Upper lobe of right lung (tissue), 1 donor: ENCODE measurements at regions not wholly inside any gene's neighbourhood (a gene's known extent, or its start where the extent isn't known, plus 50 kb on each side); places are given as distances from the start of the nearest gene placed in this dataset.
"Not testable (repeated sequence)": the region's sequence is repeated elsewhere in the genome, so short reads cannot be mapped to it uniquely, and the experiment has no call there.

Source experiments
- ATAC-seq: fragments of 200-7000 bp; cut with Tn5 transposase; one replicate; pipeline ENCODE4 v1.9.1; 2020; ENCODE audit warnings: mild to moderate bottlenecking, moderate library complexity
- DNase-seq: peaks from one replicate; pipeline ENCODE4 v3.0.0-alpha.2; 2020
- H3K27ac ChIP-seq: fragments of 200-600 bp; one replicate; pipeline ENCODE4 v1.8.0; 2022
- H3K27me3 ChIP-seq: fragments of 200-600 bp; one replicate; pipeline ENCODE4 v1.8.0; 2022; ENCODE audit warnings: mild to moderate bottlenecking
- H3K36me3 ChIP-seq: fragments of 200-600 bp; one replicate; pipeline ENCODE4 v1.8.0; 2022
- H3K4me1 ChIP-seq: fragments of 200-600 bp; one replicate; pipeline ENCODE4 v1.8.0; 2022
- H3K4me3 ChIP-seq: fragments of 200-600 bp; one replicate; pipeline ENCODE4 v1.8.0; 2022; ENCODE audit warnings: mild to moderate bottlenecking
- H3K9me3 ChIP-seq: fragments of 200-600 bp; one replicate; pipeline ENCODE4 v1.8.0; 2022
- intact Hi-C: fragments of 100-400 bp; cut with DNase I; formaldehyde crosslinking; loops from one replicate; pipeline ENCODE4 v1.11.0; 2022
- TF ChIP-seq, protein P1 (sequence below): fragments of 200-600 bp; IDR thresholded peaks from one replicate; pipeline ENCODE4 v1.8.0; 2022; ENCODE audit warnings: antibody characterized with exemption
- donor health status: DM: no; HTN: yes; CAD: no; lungs with severe emphysema.

DNA sequence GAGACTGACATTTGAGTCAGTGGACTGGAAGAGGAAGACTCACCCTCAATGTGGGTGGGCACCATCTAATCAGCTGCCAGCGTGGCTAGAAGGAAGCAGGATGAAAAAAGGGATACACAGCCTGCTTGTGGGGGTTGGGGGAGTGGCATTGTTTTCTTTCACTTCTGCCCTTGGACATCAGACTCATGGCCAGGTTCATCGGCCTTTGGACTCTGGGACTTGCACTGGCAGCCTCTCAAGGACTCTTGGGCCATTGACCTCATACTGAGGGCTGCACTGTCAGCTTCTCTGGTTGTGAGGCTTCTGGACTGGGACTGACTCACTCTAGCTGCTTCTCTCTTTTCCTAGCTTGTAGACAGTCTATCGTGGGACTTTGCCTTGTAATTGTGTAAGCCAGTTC, 374.9 kb downstream of the TLE1 start:
- H3K4me3 ChIP-seq, result no peak overlapping the region
- H3K4me1 ChIP-seq, result no peaks in the 10 kb centered on the region
- no peaks in the 10 kb centered on the region for H3K36me3 ChIP-seq
- H3K27me3 ChIP-seq, result no peaks in the 10 kb centered on the region
- TF ChIP-seq, protein P1, sequence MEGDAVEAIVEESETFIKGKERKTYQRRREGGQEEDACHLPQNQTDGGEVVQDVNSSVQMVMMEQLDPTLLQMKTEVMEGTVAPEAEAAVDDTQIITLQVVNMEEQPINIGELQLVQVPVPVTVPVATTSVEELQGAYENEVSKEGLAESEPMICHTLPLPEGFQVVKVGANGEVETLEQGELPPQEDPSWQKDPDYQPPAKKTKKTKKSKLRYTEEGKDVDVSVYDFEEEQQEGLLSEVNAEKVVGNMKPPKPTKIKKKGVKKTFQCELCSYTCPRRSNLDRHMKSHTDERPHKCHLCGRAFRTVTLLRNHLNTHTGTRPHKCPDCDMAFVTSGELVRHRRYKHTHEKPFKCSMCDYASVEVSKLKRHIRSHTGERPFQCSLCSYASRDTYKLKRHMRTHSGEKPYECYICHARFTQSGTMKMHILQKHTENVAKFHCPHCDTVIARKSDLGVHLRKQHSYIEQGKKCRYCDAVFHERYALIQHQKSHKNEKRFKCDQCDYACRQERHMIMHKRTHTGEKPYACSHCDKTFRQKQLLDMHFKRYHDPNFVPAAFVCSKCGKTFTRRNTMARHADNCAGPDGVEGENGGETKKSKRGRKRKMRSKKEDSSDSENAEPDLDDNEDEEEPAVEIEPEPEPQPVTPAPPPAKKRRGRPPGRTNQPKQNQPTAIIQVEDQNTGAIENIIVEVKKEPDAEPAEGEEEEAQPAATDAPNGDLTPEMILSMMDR, result no peak
- no peaks in the 10 kb centered on the region for H3K9me3 ChIP-seq
- intact Hi-C loops, result no loop called here
- DNase-seq (no peak), ATAC-seq (peak; percentile 25)
- no peak overlapping the region for H3K27ac ChIP-seq

DNA sequence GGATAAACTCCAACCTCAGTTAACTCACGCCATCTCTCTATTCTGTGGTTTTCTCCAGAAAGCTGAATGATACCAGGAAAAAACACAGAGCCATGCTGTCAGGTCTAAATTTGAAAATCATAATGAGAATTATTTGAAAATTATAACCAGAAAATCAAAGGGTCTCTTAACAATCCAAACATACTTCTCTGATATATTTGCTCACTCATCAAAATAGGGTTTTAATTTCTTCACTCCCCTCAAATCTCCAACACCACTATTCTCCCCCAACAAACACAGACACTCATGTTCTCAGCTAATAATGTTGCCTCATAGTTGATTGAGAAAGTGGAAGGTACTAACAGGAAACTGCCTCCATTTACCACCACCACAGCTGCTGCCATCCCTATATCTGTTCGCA, 375.5 kb downstream of the TLE1 start:
- Histone ChIP-seq H3K4me3 (no peak overlapping the region), H3K9me3 (no peaks in the 10 kb centered on the region), H3K27ac (no peak overlapping the region), H3K27me3 (no peaks in the 10 kb centered on the region), H3K36me3 (no peaks in the 10 kb centered on the region), H3K4me1 (no peaks in the 10 kb centered on the region)
- TF ChIP-seq, protein P1, result no peak
- intact Hi-C loops, result no loop called here
- DNase-seq (no peak), ATAC-seq (no peak)

DNA sequence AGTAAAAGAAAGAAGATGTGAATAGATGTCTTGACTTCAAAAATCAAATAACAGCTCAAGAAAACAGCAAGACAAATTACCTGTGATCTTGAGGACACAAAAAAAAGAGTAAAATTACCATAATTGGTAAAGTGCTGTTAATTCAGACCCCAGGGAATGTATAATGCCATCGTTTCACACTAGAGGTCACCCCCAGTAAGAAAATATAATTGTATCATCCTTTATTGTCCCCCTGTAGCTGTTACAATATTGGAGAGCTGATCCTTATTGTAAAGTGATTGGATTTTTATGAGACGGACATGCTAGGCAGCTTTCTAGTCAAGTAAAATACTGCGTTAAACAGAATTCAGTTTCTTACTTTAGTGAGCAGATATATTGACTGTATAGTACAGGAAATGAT, 377.0 kb downstream of the TLE1 start:
- Histone ChIP-seq H3K36me3 (no peaks in the 10 kb centered on the region), H3K4me3 (no peak overlapping the region), H3K9me3 (no peaks in the 10 kb centered on the region), H3K27ac (no peak overlapping the region), H3K4me1 (no peaks in the 10 kb centered on the region), H3K27me3 (no peaks in the 10 kb centered on the region)
- intact Hi-C loops, result no loop called here
- TF ChIP-seq, protein P1, result no peak
- ATAC-seq (no peak), DNase-seq (no peak)

DNA sequence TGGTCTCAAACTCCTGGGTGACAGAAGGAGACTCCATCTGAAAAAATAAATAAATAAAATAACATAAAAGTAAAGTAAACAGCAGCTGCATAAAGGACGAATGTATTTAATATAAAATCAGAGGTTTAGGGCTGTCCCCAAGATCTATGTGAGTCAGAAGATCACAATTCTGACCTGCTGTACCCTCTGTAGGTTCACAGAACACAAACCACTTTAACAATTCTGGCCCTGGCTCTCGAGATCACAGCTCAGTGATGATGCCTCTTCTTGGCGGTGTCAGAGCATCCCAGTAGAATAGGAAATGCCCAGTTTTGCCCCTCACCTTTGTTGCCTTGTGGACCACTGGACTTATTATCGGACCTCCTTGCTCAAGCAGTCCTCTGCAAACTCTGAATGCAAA, 380.9 kb downstream of the TLE1 start:
- DNase-seq (no peak), ATAC-seq (no peak)
- no peak overlapping the region for H3K4me3 ChIP-seq
- no peaks in the 10 kb centered on the region for H3K9me3 ChIP-seq
- TF ChIP-seq, protein P1, result no peak
- H3K27me3 ChIP-seq, result no peaks in the 10 kb centered on the region
- intact Hi-C loops, result no loop called here
- no peaks in the 10 kb centered on the region for H3K36me3 ChIP-seq
- no peak overlapping the region for H3K27ac ChIP-seq
- H3K4me1 ChIP-seq, result no peaks in the 10 kb centered on the region

DNA sequence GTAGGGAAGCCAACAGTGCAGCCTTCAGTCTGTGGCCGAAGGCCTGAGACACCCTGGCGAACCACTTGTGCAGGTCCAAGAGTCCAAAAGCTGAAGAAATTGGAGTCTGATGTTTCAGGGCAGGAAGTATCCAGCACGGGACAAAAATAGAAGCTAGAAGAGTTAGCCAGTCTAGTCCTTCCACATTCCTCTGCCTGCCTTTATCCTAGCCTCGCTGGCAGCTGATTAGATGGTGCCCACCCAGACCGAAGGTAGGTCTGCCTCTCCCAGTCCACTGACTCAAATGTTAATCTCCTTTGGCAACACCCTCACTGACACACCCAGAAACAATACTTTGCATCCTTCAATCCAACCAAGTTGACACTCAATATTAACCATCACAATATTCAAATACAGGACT, 381.6 kb downstream of the TLE1 start:
- H3K4me3 ChIP-seq, ATAC-seq, H3K9me3 ChIP-seq, H3K36me3 ChIP-seq, H3K4me1 ChIP-seq, intact Hi-C loops, DNase-seq, H3K27ac ChIP-seq, H3K27me3 ChIP-seq: not testable (repeated sequence)

DNA sequence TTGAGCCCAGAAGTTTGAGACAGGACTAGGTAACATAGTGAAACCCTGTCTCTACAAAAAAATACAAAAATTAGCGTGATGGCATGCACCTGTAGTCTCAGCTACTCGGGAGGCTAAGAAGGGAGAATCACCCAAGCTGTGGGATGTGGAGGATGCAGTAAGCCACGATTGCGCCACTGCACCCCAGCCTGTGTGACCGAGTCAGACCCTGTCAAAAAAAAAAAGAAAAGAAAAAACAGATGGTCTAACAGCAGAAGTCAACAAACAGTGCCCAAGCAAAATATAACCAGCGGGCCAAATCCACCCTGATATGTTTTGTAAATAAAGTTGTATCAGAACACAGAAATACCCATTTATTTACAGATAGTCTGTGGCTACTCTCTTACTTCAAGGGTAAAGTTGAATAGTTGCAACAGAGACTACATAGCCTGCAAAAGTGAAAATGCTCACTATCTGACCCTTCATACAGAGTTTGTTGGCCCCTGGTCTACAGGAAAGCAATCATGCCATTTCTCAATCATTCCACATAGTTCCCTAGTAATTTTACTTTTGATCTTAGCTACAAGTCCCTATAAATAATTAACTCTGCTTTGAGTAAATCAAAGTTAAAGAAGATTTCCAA, 383.7 kb downstream of the TLE1 start:
- DNase-seq, result no peak
- intact Hi-C loops, result no loop called here
- H3K27ac ChIP-seq, result no peak overlapping the region
- H3K9me3 ChIP-seq, result no peaks in the 10 kb centered on the region
- TF ChIP-seq, protein P1, result no peak
- H3K4me3 ChIP-seq, result no peak overlapping the region
- no peaks in the 10 kb centered on the region for H3K36me3 ChIP-seq
- ATAC-seq, result no peak
- no peaks in the 10 kb centered on the region for H3K4me1 ChIP-seq
- H3K27me3 ChIP-seq, result no peaks in the 10 kb centered on the region
